CD4-positive, alpha-beta T cell (primary cell): ENCODE measurements at regions not wholly inside any gene's neighbourhood (a gene's known extent, or its start where the extent isn't known, plus 50 kb on each side); places are given as distances from the start of the nearest gene placed in this dataset.

ENCODE experiments used
- ATAC-seq: fragments of 200-7000 bp; cut with Tn5 transposase; one replicate; pipeline ENCODE4 v1.10.0; 2022; ENCODE audit warnings: mild to moderate bottlenecking; ENCODE audit not compliant: poor library complexity
- CTCF ChIA-PET: fragments of 350-600 bp; sonication (Branson Sonifier 250); formaldehyde crosslinking; loops from one replicate; lab custom pipeline; 2021; ENCODE audit warnings: antibody characterized with exemption, inconsistent platforms; lab: Charles Lee
- POLR2A ChIA-PET: fragments of 350-600 bp; sonication (Branson Sonifier 250); formaldehyde crosslinking; loops from one replicate; lab custom pipeline; 2021; ENCODE audit warnings: antibody characterized with exemption, inconsistent platforms; lab: Charles Lee
- DNase-seq, 14 experiments: peaks; one replicate each; pipeline ENCODE4 v3.0.0-alpha.2; 2013 to 2020; ENCODE audit warnings: mixed read lengths in 2 of 14
- H3K27ac ChIP-seq, 2 donors: one replicate each; pipeline versions ENCODE4 v1.5.1 to v1.7.0; 2013; ENCODE audit warnings: low read length in 2 of 2, low read depth in 1 of 2, mild to moderate bottlenecking in 1 of 2
- H3K27me3 ChIP-seq, 2 experiments: 1 replicate in 1 of 2; 2 replicates in 1 of 2; pipeline versions ENCODE4 v1.6.1 to v1.7.0; 2013; ENCODE audit warnings: low read length in 2 of 2, control low read depth in 1 of 2, mild to moderate bottlenecking in 1 of 2, moderate library complexity in 1 of 2; ENCODE audit not compliant: insufficient read depth in 2 of 2, control insufficient read depth in 1 of 2
- H3K36me3 ChIP-seq: one replicate; pipeline ENCODE4 v1.6.1; 2013; ENCODE audit warnings: low read length, control low read depth; ENCODE audit not compliant: insufficient read depth
- H3K4me1 ChIP-seq: one replicate; pipeline ENCODE4 v1.6.1; 2013; ENCODE audit warnings: low read length, control low read depth; ENCODE audit not compliant: insufficient read depth
- H3K4me3 ChIP-seq: one replicate; pipeline ENCODE4 v1.5.1; 2013; ENCODE audit warnings: mild to moderate bottlenecking, low read length, moderate library complexity
- H3K9me3 ChIP-seq, 2 experiments: 1 replicate in 1 of 2; 2 replicates in 1 of 2; pipeline versions ENCODE4 v1.6.1 to v1.7.0; 2013; ENCODE audit warnings: low read length in 2 of 2, mild to moderate bottlenecking in 2 of 2, control low read depth in 1 of 2, moderate library complexity in 1 of 2; ENCODE audit not compliant: control insufficient read depth in 1 of 2, insufficient read depth in 1 of 2
- H3K27ac Mint-ChIP-seq: one replicate; pipeline ENCODE4 v1.8.0; 2020; ENCODE audit warnings: mixed read lengths
- H3K27me3 Mint-ChIP-seq: one replicate; pipeline ENCODE4 v1.8.0; 2021; ENCODE audit warnings: mixed read lengths
- H3K36me3 Mint-ChIP-seq: one replicate; pipeline ENCODE4 v1.8.0; 2021; ENCODE audit warnings: low read depth, mixed read lengths
- H3K4me1 Mint-ChIP-seq: one replicate; pipeline ENCODE4 v1.8.0; 2021; ENCODE audit warnings: low read depth, mixed read lengths
- H3K4me3 Mint-ChIP-seq: one replicate; pipeline ENCODE4 v1.8.0; 2020; ENCODE audit warnings: mild to moderate bottlenecking, mixed read lengths
- H3K9me3 Mint-ChIP-seq: one replicate; pipeline ENCODE4 v1.8.0; 2020; ENCODE audit warnings: mixed read lengths
- intact Hi-C, 2 experiments: fragments of 100-400 bp; cut with DNase I in 1 of 2; cut with micrococcal nuclease in 1 of 2; formaldehyde crosslinking; loops; one replicate each; pipeline versions ENCODE4 v1.15.1 to v1.9.0; 2023 to 2025; cut with DNase I, micrococcal nuclease
- TF ChIP-seq, protein P1 (sequence below): fragments of 200-600 bp; IDR thresholded peaks from one replicate; pipeline ENCODE4 v1.8.0; 2022; ENCODE audit warnings: antibody characterized with exemption, mild to moderate bottlenecking

DNA sequence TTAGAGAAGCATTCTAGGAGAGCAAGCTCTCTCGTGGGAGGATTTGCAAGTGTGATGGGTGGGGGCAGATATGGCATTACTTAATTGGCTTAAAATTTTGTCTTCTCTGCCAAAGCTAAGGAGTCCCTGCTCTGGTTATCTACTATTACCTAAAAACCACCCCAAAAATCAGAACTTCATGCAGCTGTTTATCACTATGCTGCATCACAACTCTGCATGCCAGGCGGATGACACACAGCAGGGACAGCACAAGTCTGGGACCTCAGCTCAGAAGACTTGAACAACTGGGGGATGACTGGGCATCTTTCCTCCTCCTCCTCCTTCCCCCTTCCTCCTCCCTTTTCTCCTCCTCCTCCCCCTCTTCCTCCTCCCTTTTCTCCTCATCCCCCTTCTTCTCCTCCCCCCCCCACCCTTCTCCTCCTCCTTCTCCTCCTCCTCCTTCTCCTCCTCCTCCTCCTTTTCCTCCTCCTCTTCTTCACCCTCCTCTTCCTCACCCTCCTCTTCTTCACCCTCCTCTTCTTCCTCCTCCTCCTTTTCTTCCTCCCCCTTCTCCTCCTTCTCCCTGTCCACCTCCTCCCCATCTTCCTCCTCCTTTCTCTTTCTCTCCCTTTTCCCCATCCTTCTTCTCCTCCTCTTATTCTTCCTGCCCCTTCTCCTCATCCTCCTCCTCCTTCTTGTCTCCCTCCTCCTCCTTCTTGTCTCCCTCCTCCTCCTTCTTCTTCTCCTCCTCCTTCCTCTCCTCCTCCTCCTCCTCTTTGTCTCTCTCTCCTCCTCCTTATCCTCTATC, 218.6 kb upstream of the PMEPA1 start:
- H3K9me3 Mint-ChIP-seq, result peaks cover 7% of the 10 kb centered on the region
- H3K4me3 ChIP-seq, result no peak overlapping the region
- ATAC-seq (no peak), DNase-seq (no peak)
- TF ChIP-seq, protein P1, sequence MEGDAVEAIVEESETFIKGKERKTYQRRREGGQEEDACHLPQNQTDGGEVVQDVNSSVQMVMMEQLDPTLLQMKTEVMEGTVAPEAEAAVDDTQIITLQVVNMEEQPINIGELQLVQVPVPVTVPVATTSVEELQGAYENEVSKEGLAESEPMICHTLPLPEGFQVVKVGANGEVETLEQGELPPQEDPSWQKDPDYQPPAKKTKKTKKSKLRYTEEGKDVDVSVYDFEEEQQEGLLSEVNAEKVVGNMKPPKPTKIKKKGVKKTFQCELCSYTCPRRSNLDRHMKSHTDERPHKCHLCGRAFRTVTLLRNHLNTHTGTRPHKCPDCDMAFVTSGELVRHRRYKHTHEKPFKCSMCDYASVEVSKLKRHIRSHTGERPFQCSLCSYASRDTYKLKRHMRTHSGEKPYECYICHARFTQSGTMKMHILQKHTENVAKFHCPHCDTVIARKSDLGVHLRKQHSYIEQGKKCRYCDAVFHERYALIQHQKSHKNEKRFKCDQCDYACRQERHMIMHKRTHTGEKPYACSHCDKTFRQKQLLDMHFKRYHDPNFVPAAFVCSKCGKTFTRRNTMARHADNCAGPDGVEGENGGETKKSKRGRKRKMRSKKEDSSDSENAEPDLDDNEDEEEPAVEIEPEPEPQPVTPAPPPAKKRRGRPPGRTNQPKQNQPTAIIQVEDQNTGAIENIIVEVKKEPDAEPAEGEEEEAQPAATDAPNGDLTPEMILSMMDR, result no peak
- ChIA-PET CTCF (no interaction called here), POLR2A (no interaction called here)
- H3K4me3 Mint-ChIP-seq, result no peak overlapping the region
- H3K9me3 ChIP-seq, result peaks cover 10 to 15% of the 10 kb centered on the region in 2 experiments
- H3K36me3 ChIP-seq, result no peaks in the 10 kb centered on the region
- H3K27me3 Mint-ChIP-seq, result peaks cover 16% of the 10 kb centered on the region
- H3K27me3 ChIP-seq, result peaks cover 3 to 9% of the 10 kb centered on the region in 2 experiments
- H3K27ac Mint-ChIP-seq, result no peak overlapping the region
- no peaks in the 10 kb centered on the region for H3K4me1 ChIP-seq
- no peaks in the 10 kb centered on the region for H3K36me3 Mint-ChIP-seq
- intact Hi-C loops, result no loop called here
- H3K4me1 Mint-ChIP-seq, result no peaks in the 10 kb centered on the region
- no peak overlapping the region for H3K27ac ChIP-seq

DNA sequence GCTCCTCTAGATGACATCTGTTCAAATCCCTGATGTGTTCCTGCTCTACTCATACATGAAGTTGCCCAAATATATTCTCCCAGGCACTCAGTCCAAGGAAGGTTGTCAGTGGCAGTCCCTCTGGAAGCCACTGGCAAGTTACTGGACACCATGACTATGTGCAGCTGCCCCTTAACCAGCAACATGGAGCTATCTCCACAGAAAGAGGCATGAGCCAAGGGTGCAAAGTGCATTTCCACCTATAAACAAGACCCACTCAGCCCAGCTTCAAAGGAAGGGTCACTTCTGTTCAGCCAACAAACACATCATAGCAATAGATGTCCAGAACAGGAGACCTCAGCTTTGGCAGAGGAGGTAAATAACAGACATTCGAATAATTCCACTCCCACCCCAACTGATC, 217.6 kb upstream of the PMEPA1 start:
- ATAC-seq (no peak), DNase-seq (no peak)
- TF ChIP-seq, protein P1, result no peak
- no peaks in the 10 kb centered on the region for H3K36me3 Mint-ChIP-seq
- intact Hi-C loops, result no loop called here
- CTCF ChIA-PET, result no interaction called here
- peaks cover 7% of the 10 kb centered on the region for H3K9me3 Mint-ChIP-seq
- Histone ChIP-seq H3K4me1 (no peaks in the 10 kb centered on the region), H3K9me3 (peaks cover 10 to 15% of the 10 kb centered on the region in 2 experiments), H3K4me3 (no peak overlapping the region), H3K27ac (no peak overlapping the region), H3K36me3 (no peaks in the 10 kb centered on the region), H3K27me3 (peaks cover 3 to 9% of the 10 kb centered on the region in 2 experiments)
- POLR2A ChIA-PET, result no interaction called here
- H3K4me1 Mint-ChIP-seq, result no peaks in the 10 kb centered on the region
- no peak overlapping the region for H3K4me3 Mint-ChIP-seq
- no peak overlapping the region for H3K27ac Mint-ChIP-seq
- H3K27me3 Mint-ChIP-seq, result peaks cover 16% of the 10 kb centered on the region

DNA sequence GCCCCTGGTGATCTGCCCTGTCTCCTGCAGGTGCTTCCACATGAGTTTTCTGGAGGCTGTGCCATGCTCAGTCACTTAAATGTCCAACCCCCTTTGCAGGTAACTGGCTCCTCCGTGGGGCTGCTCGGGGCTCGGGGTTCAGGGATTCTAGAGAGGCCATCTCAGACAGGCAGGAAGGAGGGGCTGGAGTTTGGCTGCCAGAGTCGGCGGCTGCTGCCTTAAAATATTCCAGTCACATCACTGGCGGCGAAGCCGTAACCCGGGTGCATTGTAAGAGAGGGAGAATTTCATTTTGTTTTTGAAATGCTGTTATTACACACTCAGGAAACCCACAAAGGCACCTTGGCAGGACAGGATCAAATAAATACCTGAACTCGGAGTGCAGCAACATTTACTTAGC, 212.9 kb upstream of the PMEPA1 start:
- Mint-ChIP-seq H3K27me3 (peaks cover 5% of the 10 kb centered on the region), H3K36me3 (no peaks in the 10 kb centered on the region), H3K4me3 (no peak overlapping the region), H3K4me1 (no peaks in the 10 kb centered on the region), H3K9me3 (peaks cover 7% of the 10 kb centered on the region), H3K27ac (no peak overlapping the region)
- intact Hi-C loops, result no loop called here
- Histone ChIP-seq H3K27ac (no peak overlapping the region), H3K4me1 (no peaks in the 10 kb centered on the region), H3K27me3 (no peaks in the 10 kb centered on the region), H3K36me3 (no peaks in the 10 kb centered on the region), H3K4me3 (no peak overlapping the region), H3K9me3 (peaks cover 6% of the 10 kb centered on the region in 2 experiments)
- ATAC-seq, result no peak
- POLR2A ChIA-PET, result no interaction called here
- CTCF ChIA-PET, result no interaction called here
- DNase-seq, result no peak
- TF ChIP-seq, protein P1, result no peak
